Endothelial cell of umbilical vein (primary cell): ENCODE measurements at regions not wholly inside any gene's neighbourhood (a gene's known extent, or its start where the extent isn't known, plus 50 kb on each side); places are given as distances from the start of the nearest gene placed in this dataset.

Experiments
- BruUV-seq: library from RNA; stranded (reverse); fragments of 400-500 nt; replicated peaks from 2 replicates; lab custom pipeline; 2021; lab: Mats Ljungman, UMichigan
- CTCF ChIA-PET: fragments of 300-600, 350-600 bp; sonication (Branson Sonifier 250); formaldehyde crosslinking; loops from one replicate; lab custom pipeline; 2021; ENCODE audit warnings: antibody characterized with exemption, inconsistent platforms; lab: Charles Lee
- POLR2A ChIA-PET: fragments of 300-600, 350-600 bp; sonication (Branson Sonifier 250); formaldehyde crosslinking; loops from one replicate; lab custom pipeline; 2021; ENCODE audit warnings: antibody characterized with exemption, inconsistent platforms; lab: Charles Lee
- DNase-seq: peaks from one replicate; pipeline ENCODE4 v3.0.0-alpha.2; 2011; ENCODE audit warnings: low read depth, low spot score
- FAIRE-seq: peaks from 2 replicates; lab custom pipeline; 2011; peaks lifted over from hg19 to GRCh38; lab: Jason Lieb, UNC
- H2AFZ ChIP-seq: 2 replicates; pipeline ENCODE4 v1.6.0; 2012; ENCODE audit warnings: low read depth, low read length, control low read depth, inconsistent platforms
- H3K27ac ChIP-seq: 2 replicates; pipeline ENCODE4 v1.5.1; 2011; ENCODE audit warnings: low read depth, mild to moderate bottlenecking, control low read depth, low read length, moderate library complexity; ENCODE audit not compliant: insufficient read depth
- H3K27me3 ChIP-seq, 2 experiments: 2 replicates each; pipeline versions ENCODE4 v1.6.0 to v1.6.1; 2011; ENCODE audit warnings: low read length in 2 of 2, mixed read lengths in 1 of 2; ENCODE audit not compliant: control insufficient read depth in 2 of 2, insufficient read depth in 2 of 2
- H3K36me3 ChIP-seq, 2 experiments: 2 replicates in 1 of 2; 3 replicates in 1 of 2; pipeline ENCODE4 v1.5.1; 2011; ENCODE audit warnings: low read length in 2 of 2, mild to moderate bottlenecking in 1 of 2, moderate library complexity in 1 of 2; ENCODE audit not compliant: control insufficient read depth in 2 of 2, insufficient read depth in 2 of 2; ENCODE audit errors: extremely low read depth in 1 of 2
- H3K4me1 ChIP-seq: 3 replicates; pipeline ENCODE4 v1.5.1; 2011; ENCODE audit warnings: mild to moderate bottlenecking, low read length; ENCODE audit not compliant: control insufficient read depth, insufficient read depth; ENCODE audit errors: extremely low read depth
- H3K4me2 ChIP-seq: 2 replicates; pipeline ENCODE4 v1.6.1; 2011; ENCODE audit warnings: low read length, control low read depth, mixed read lengths; ENCODE audit not compliant: insufficient read depth
- H3K4me3 ChIP-seq, 3 experiments: fragments of 200-600 bp in 1 of 3; sonication (generic), shearing (Covaris generic) in 1 of 3; replicated peaks in 1 of 3; 2 replicates each; pipeline ENCODE4 v1.5.1; 2011 to 2016; ENCODE audit warnings: control low read depth in 3 of 3, low read length in 3 of 3, mild to moderate bottlenecking in 2 of 3, inconsistent platforms in 1 of 3, low read depth in 1 of 3, moderate library complexity in 1 of 3; ENCODE audit not compliant: insufficient read depth in 1 of 3
- H3K79me2 ChIP-seq: 2 replicates; pipeline ENCODE4 v1.6.0; 2012; ENCODE audit warnings: low read length, inconsistent platforms; ENCODE audit not compliant: control insufficient read depth, insufficient read depth
- H3K9ac ChIP-seq: replicated peaks from 2 replicates; pipeline ENCODE3; 2011; ENCODE audit warnings: low read length, control low read depth; ENCODE audit not compliant: insufficient read depth; ENCODE audit errors: extremely low read depth
- H3K9me1 ChIP-seq: replicated peaks from 3 replicates; pipeline ENCODE4 v1.6.0; 2011; ENCODE audit warnings: mild to moderate bottlenecking, low read length; ENCODE audit not compliant: control insufficient read depth, insufficient read depth; ENCODE audit errors: extremely low read depth
- H3K9me3 ChIP-seq: replicated peaks from 2 replicates; pipeline ENCODE4 v1.5.1; 2012; ENCODE audit warnings: low read length, inconsistent platforms; ENCODE audit not compliant: control insufficient read depth, insufficient read depth
- H4K20me1 ChIP-seq: replicated peaks from 2 replicates; pipeline ENCODE3; 2011; ENCODE audit warnings: mild to moderate bottlenecking, low read length; ENCODE audit not compliant: control insufficient read depth, insufficient read depth; ENCODE audit errors: extremely low read depth
- CTCF ChIP-seq, 2 donors: IDR thresholded peaks; 1 replicate in 1 of 2; 2 replicates in 1 of 2; pipeline ENCODE4 v1.5.1; 2011; ENCODE audit warnings: low read length in 2 of 2, mild to moderate bottlenecking in 2 of 2, moderate library complexity in 2 of 2, control low read depth in 1 of 2, inconsistent platforms in 1 of 2, low read depth in 1 of 2; ENCODE audit not compliant: insufficient read depth in 1 of 2; ENCODE audit errors: extremely low read depth in 1 of 2
- EZH2 ChIP-seq: IDR thresholded peaks from 2 replicates; pipeline ENCODE4 v1.6.1; 2012; ENCODE audit warnings: borderline replicate concordance, low read depth, mild to moderate bottlenecking, moderate library complexity, low read length, inconsistent platforms; ENCODE audit not compliant: severe bottlenecking
- MAX ChIP-seq: IDR thresholded peaks from 2 replicates; pipeline ENCODE4 v1.6.1; 2011; ENCODE audit not compliant: insufficient read depth, insufficient read length
- MYC ChIP-seq: IDR thresholded peaks from one replicate; pipeline ENCODE4 v1.6.1; 2011; ENCODE audit warnings: mild to moderate bottlenecking, low read depth, low read length
- POLR2A ChIP-seq: IDR thresholded peaks from 2 replicates; pipeline ENCODE4 v1.6.1; 2012; ENCODE audit warnings: low read depth, mild to moderate bottlenecking, control low read depth, low read length
- POLR2AphosphoS5 ChIP-seq: IDR thresholded peaks from 2 replicates; pipeline ENCODE4 v1.6.1; 2012; ENCODE audit warnings: low read depth, mild to moderate bottlenecking, control low read depth, low read length, moderate library complexity; ENCODE audit not compliant: insufficient read depth
- dilution Hi-C: fragments of 300-500 bp; cut with MboI; formaldehyde crosslinking; loops from one replicate; pipeline ENCODE4 v1.15.0; 2019; ENCODE audit warnings: low sequenced_read_pairs; ENCODE audit not compliant: extremely low pct_ligation_motif_present
- intact Hi-C: fragments of 100-400 bp; cut with micrococcal nuclease; formaldehyde crosslinking; loops from one replicate; pipeline ENCODE4 v1.10.0; 2022

- FAIRE-seq, result no peak
- H3K4me3 ChIP-seq, result no peak overlapping the region
- no peaks in the 10 kb centered on the region for H3K79me2 ChIP-seq
- no peak overlapping the region for H3K9ac ChIP-seq
- H3K27me3 ChIP-seq, result no peaks in the 10 kb centered on the region
- no peak for DNase-seq
- no peak for TF ChIP-seq CTCF (IDR thresholded peaks at IDR 0.05; ENCODE audit: extremely low read depth in 1 of 2, insufficient read depth in 1 of 2, low read depth in 1 of 2, low read length in 2 of 2)
- TF ChIP-seq POLR2AphosphoS5, result no peak
- TF ChIP-seq MYC, result no peak
- TF ChIP-seq MAX, result no peak
- no peak for TF ChIP-seq EZH2
- TF ChIP-seq POLR2A, result no peak
- dilution Hi-C loops, result no loop called here
- no peaks in the 10 kb centered on the region for H4K20me1 ChIP-seq
- POLR2A ChIA-PET, result no interaction called here
- intact Hi-C loops, result no loop called here
- H3K9me3 ChIP-seq, result peaks cover 2% of the 10 kb centered on the region
- CTCF ChIA-PET, result no interaction called here
- no TSS peak for BruUV-seq
- no peaks in the 10 kb centered on the region for H3K36me3 ChIP-seq
- H3K4me1 ChIP-seq, result no peaks in the 10 kb centered on the region
- H3K4me2 ChIP-seq, result no peak overlapping the region
- H3K9me1 ChIP-seq, result no peaks in the 10 kb centered on the region
- no peak overlapping the region for H2AFZ ChIP-seq
- no peak overlapping the region for H3K27ac ChIP-seq
Measured at GRCh38 chr18:78538669-78539440, 440.8 kb upstream of the SALL3 start.
